ENCODE measurements at regions not wholly inside any gene's neighbourhood (a gene's known extent, or its start where the extent isn't known, plus 50 kb on each side); places are given as distances from the start of the nearest gene placed in this dataset.
"Not testable (repeated sequence)": the region's sequence is repeated elsewhere in the genome, so short reads cannot be mapped to it uniquely, and the experiment has no call there.

- no peak overlapping the region for H3K27ac ChIP-seq (ENCODE audit: low read length)
- no peaks in the 10 kb centered on the region for H3K9me3 ChIP-seq (ENCODE audit: control insufficient read depth in 1 of 2, low read length in 2 of 2)
- no peaks in the 10 kb centered on the region for H3K36me3 ChIP-seq (ENCODE audit: control insufficient read depth in 1 of 2, insufficient read depth in 2 of 2, low read length in 2 of 2)
- H3K27me3 ChIP-seq (ENCODE audit: low read depth, low read length): peaks cover 92% of the 10 kb centered on the region
- peaks cover 10 to 53% of the 10 kb centered on the region in 2 donors for H3K4me1 ChIP-seq (ENCODE audit: control insufficient read depth in 1 of 2, insufficient read depth in 2 of 2, low read length in 2 of 2)
- H3K4me3 ChIP-seq (ENCODE audit: low read depth in 1 of 2, low read length in 2 of 2): no peak overlapping the region
Measured at GRCh38 chr7:155378959-155379871, 78.7 kb upstream of the EN2 start.

GRCh38 chr7:155380221-155380861, 77.6 kb upstream of the EN2 start:
- Histone ChIP-seq H3K4me1 (ENCODE audit: control insufficient read depth in 1 of 2, insufficient read depth in 2 of 2, low read length in 2 of 2) (peaks cover 10 to 42% of the 10 kb centered on the region in 2 donors), H3K27me3 (ENCODE audit: low read depth, low read length) (peaks cover 91% of the 10 kb centered on the region), H3K36me3 (ENCODE audit: control insufficient read depth in 1 of 2, insufficient read depth in 2 of 2, low read length in 2 of 2) (no peaks in the 10 kb centered on the region), H3K9me3 (ENCODE audit: control insufficient read depth in 1 of 2, low read length in 2 of 2) (no peaks in the 10 kb centered on the region), H3K27ac (ENCODE audit: low read length) (no peak overlapping the region), H3K4me3 (ENCODE audit: low read depth in 1 of 2, low read length in 2 of 2) (no peak overlapping the region)

GRCh38 chr7:155380976-155381851, 76.7 kb upstream of the EN2 start:
- Histone ChIP-seq H3K4me3 (ENCODE audit: low read depth in 1 of 2, low read length in 2 of 2) (peak overlapping the region; percentile 7 to 64), H3K4me1 (ENCODE audit: control insufficient read depth in 1 of 2, insufficient read depth in 2 of 2, low read length in 2 of 2) (peaks cover 10 to 39% of the 10 kb centered on the region in 2 donors), H3K27ac (ENCODE audit: low read length) (no peak overlapping the region), H3K27me3 (ENCODE audit: low read depth, low read length) (peaks cover 83% of the 10 kb centered on the region), H3K9me3 (ENCODE audit: control insufficient read depth in 1 of 2, low read length in 2 of 2) (no peaks in the 10 kb centered on the region), H3K36me3 (ENCODE audit: control insufficient read depth in 1 of 2, insufficient read depth in 2 of 2, low read length in 2 of 2) (no peaks in the 10 kb centered on the region)

- H3K36me3 ChIP-seq (ENCODE audit: control insufficient read depth in 1 of 2, insufficient read depth in 2 of 2, low read length in 2 of 2): no peaks in the 10 kb centered on the region
- H3K27me3 ChIP-seq (ENCODE audit: low read depth, low read length): peaks cover 84% of the 10 kb centered on the region
- no peak overlapping the region for H3K27ac ChIP-seq (ENCODE audit: low read length)
- no peaks in the 10 kb centered on the region for H3K9me3 ChIP-seq (ENCODE audit: control insufficient read depth in 1 of 2, low read length in 2 of 2)
- H3K4me1 ChIP-seq (ENCODE audit: control insufficient read depth in 1 of 2, insufficient read depth in 2 of 2, low read length in 2 of 2): peaks cover 9 to 39% of the 10 kb centered on the region in 2 donors
- H3K4me3 ChIP-seq (ENCODE audit: low read depth in 1 of 2, low read length in 2 of 2): peak overlapping the region; percentile 7 to 64
Measured at GRCh38 chr7:155381852-155382801, 75.8 kb upstream of the EN2 start.

- Histone ChIP-seq H3K36me3 (ENCODE audit: control insufficient read depth in 1 of 2, insufficient read depth in 2 of 2, low read length in 2 of 2) (no peaks in the 10 kb centered on the region), H3K4me1 (ENCODE audit: control insufficient read depth in 1 of 2, insufficient read depth in 2 of 2, low read length in 2 of 2) (peaks cover 6 to 33% of the 10 kb centered on the region in 2 donors), H3K4me3 (ENCODE audit: low read depth in 1 of 2, low read length in 2 of 2) (no peak overlapping the region), H3K27ac (ENCODE audit: low read length) (no peak overlapping the region), H3K9me3 (ENCODE audit: control insufficient read depth in 1 of 2, low read length in 2 of 2) (no peaks in the 10 kb centered on the region), H3K27me3 (ENCODE audit: low read depth, low read length) (peaks cover 77% of the 10 kb centered on the region)
Measured at GRCh38 chr7:155382802-155383171, 75.1 kb upstream of the EN2 start.

GRCh38 chr7:155383756-155384491, 74.0 kb upstream of the EN2 start:
- no peaks in the 10 kb centered on the region for H3K36me3 ChIP-seq (ENCODE audit: control insufficient read depth in 1 of 2, insufficient read depth in 2 of 2, low read length in 2 of 2)
- no peak overlapping the region for H3K4me3 ChIP-seq (ENCODE audit: low read depth in 1 of 2, low read length in 2 of 2)
- H3K27me3 ChIP-seq (ENCODE audit: low read depth, low read length): peaks cover 73% of the 10 kb centered on the region
- no peaks in the 10 kb centered on the region for H3K9me3 ChIP-seq (ENCODE audit: control insufficient read depth in 1 of 2, low read length in 2 of 2)
- peaks cover 6 to 27% of the 10 kb centered on the region in 2 donors for H3K4me1 ChIP-seq (ENCODE audit: control insufficient read depth in 1 of 2, insufficient read depth in 2 of 2, low read length in 2 of 2)
- H3K27ac ChIP-seq (ENCODE audit: low read length): no peak overlapping the region

GRCh38 chr7:155384751-155385150, 73.2 kb upstream of the EN2 start:
- Histone ChIP-seq H3K36me3 (ENCODE audit: control insufficient read depth in 1 of 2, insufficient read depth in 2 of 2, low read length in 2 of 2) (no peaks in the 10 kb centered on the region), H3K27me3 (ENCODE audit: low read depth, low read length) (peaks cover 64% of the 10 kb centered on the region), H3K4me1 (ENCODE audit: control insufficient read depth in 1 of 2, insufficient read depth in 2 of 2, low read length in 2 of 2) (peaks cover 6 to 27% of the 10 kb centered on the region in 2 donors), H3K4me3 (ENCODE audit: low read depth in 1 of 2, low read length in 2 of 2) (no peak overlapping the region), H3K27ac (ENCODE audit: low read length) (no peak overlapping the region), H3K9me3 (ENCODE audit: control insufficient read depth in 1 of 2, low read length in 2 of 2) (no peaks in the 10 kb centered on the region)

- H3K4me3 ChIP-seq (ENCODE audit: low read depth in 1 of 2, low read length in 2 of 2); H3K9me3 ChIP-seq (ENCODE audit: control insufficient read depth in 1 of 2, low read length in 2 of 2); H3K27ac ChIP-seq (ENCODE audit: low read length); H3K36me3 ChIP-seq (ENCODE audit: control insufficient read depth in 1 of 2, insufficient read depth in 2 of 2, low read length in 2 of 2): not testable (repeated sequence)
- Histone ChIP-seq H3K4me1 (ENCODE audit: control insufficient read depth in 1 of 2, insufficient read depth in 2 of 2, low read length in 2 of 2) (peaks cover 6 to 26% of the 10 kb centered on the region in 2 donors), H3K27me3 (ENCODE audit: low read depth, low read length) (peaks cover 61% of the 10 kb centered on the region)
Measured at GRCh38 chr7:155385182-155385581, 72.7 kb upstream of the EN2 start.

- Histone ChIP-seq H3K9me3 (ENCODE audit: control insufficient read depth in 1 of 2, low read length in 2 of 2) (no peaks in the 10 kb centered on the region), H3K27ac (ENCODE audit: low read length) (no peak overlapping the region), H3K36me3 (ENCODE audit: control insufficient read depth in 1 of 2, insufficient read depth in 2 of 2, low read length in 2 of 2) (no peaks in the 10 kb centered on the region), H3K4me1 (ENCODE audit: control insufficient read depth in 1 of 2, insufficient read depth in 2 of 2, low read length in 2 of 2) (peaks cover 0 to 12% of the 10 kb centered on the region in 2 donors), H3K4me3 (ENCODE audit: low read depth in 1 of 2, low read length in 2 of 2) (no peak overlapping the region), H3K27me3 (ENCODE audit: low read depth, low read length) (peaks cover 47% of the 10 kb centered on the region)
Measured at GRCh38 chr7:155386608-155387007, 71.3 kb upstream of the EN2 start.

GRCh38 chr7:155387066-155387620, 70.8 kb upstream of the EN2 start:
- Histone ChIP-seq H3K4me3 (ENCODE audit: low read depth in 1 of 2, low read length in 2 of 2) (no peak overlapping the region), H3K4me1 (ENCODE audit: control insufficient read depth in 1 of 2, insufficient read depth in 2 of 2, low read length in 2 of 2) (peaks cover 0 to 6% of the 10 kb centered on the region in 2 donors), H3K9me3 (ENCODE audit: control insufficient read depth in 1 of 2, low read length in 2 of 2) (no peaks in the 10 kb centered on the region), H3K27me3 (ENCODE audit: low read depth, low read length) (peaks cover 42% of the 10 kb centered on the region), H3K27ac (ENCODE audit: low read length) (no peak overlapping the region), H3K36me3 (ENCODE audit: control insufficient read depth in 1 of 2, insufficient read depth in 2 of 2, low read length in 2 of 2) (no peaks in the 10 kb centered on the region)
